K562 (cell line): ENCODE measurements at regions not wholly inside any gene's neighbourhood (a gene's known extent, or its start where the extent isn't known, plus 50 kb on each side); places are given as distances from the start of the nearest gene placed in this dataset.

Experiments used
- ATAC-seq: fragments of 200-7000 bp; cut with Tn5 transposase; 3 replicates; pipeline ENCODE4 v1.9.1; 2020; ENCODE audit warnings: moderate library complexity
- BruUV-seq: library from RNA; stranded (reverse); fragments of 400-500 nt; replicated peaks from 2 replicates; lab custom pipeline; 2021; lab: Mats Ljungman, UMichigan
- CTCF ChIA-PET: fragments of 300-600 bp; formaldehyde crosslinking; extraction: SDS; loops from one replicate; lab custom pipeline; 2021; ENCODE audit warnings: low intra/inter-chr PET ratio; lab: Yijun Ruan, JAX
- POLR2A ChIA-PET: fragments of 300-600, 350-650 bp; sonication (Branson Sonifier 250); formaldehyde crosslinking; extraction: SDS; loops from one replicate; lab custom pipeline; 2021; ENCODE audit warnings: antibody characterized with exemption, inconsistent platforms; lab: Yijun Ruan, JAX
- DNase-seq, 4 experiments: peaks; one replicate each; pipeline versions ENCODE4 v3.0.0 to v3.0.0-alpha.2; 2011 to 2018; ENCODE audit warnings: low spot score in 3 of 4, mixed read lengths in 3 of 4; ENCODE audit errors: extremely low read depth in 1 of 4
- FAIRE-seq: peaks from 2 replicates; lab custom pipeline; 2011; peaks lifted over from hg19 to GRCh38; lab: Jason Lieb, UNC
- H2AFZ ChIP-seq: 2 replicates; pipeline ENCODE4 v1.6.0; 2011; ENCODE audit warnings: low read depth, low read length, control low read depth, inconsistent platforms
- H3K27ac ChIP-seq: fragments of 200-600 bp; 3 replicates; pipeline ENCODE4 v1.8.0; 2011; ENCODE audit warnings: low read depth, mild to moderate bottlenecking, control low read depth, inconsistent platforms, low read length, moderate library complexity, mixed read lengths; ENCODE audit errors: extremely low read depth
- H3K27me3 ChIP-seq, 2 experiments: fragments of 300-600 bp in 1 of 2; 2 replicates in 1 of 2; 3 replicates in 1 of 2; pipeline versions ENCODE4 v1.6.0 to v1.8.0; 2011; ENCODE audit warnings: inconsistent platforms in 2 of 2, low read length in 2 of 2, mild to moderate bottlenecking in 1 of 2, mixed read lengths in 1 of 2, moderate library complexity in 1 of 2; ENCODE audit not compliant: control insufficient read depth in 2 of 2, insufficient read depth in 2 of 2
- H3K36me3 ChIP-seq: fragments of 300-600 bp; 3 replicates; pipeline ENCODE4 v1.8.0; 2011; ENCODE audit warnings: mild to moderate bottlenecking, low read length, inconsistent platforms; ENCODE audit not compliant: control insufficient read depth, insufficient read depth
- H3K4me1 ChIP-seq, 2 experiments: fragments of 200-600 bp in 1 of 2; replicated peaks in 1 of 2; 2 replicates in 1 of 2; 3 replicates in 1 of 2; pipeline versions ENCODE4 v1.5.1 to v1.8.0; 2011; ENCODE audit warnings: inconsistent platforms in 2 of 2, low read length in 2 of 2, mild to moderate bottlenecking in 1 of 2, mixed read lengths in 1 of 2, moderate library complexity in 1 of 2; ENCODE audit not compliant: control insufficient read depth in 2 of 2, insufficient read depth in 2 of 2
- H3K4me2 ChIP-seq: 2 replicates; pipeline ENCODE4 v1.6.1; 2011; ENCODE audit warnings: low read length, control low read depth, inconsistent platforms, mixed read lengths; ENCODE audit not compliant: insufficient read depth
- H3K4me3 ChIP-seq: fragments of 200-600 bp; sonication (generic), shearing (Covaris generic); 2 replicates; pipeline ENCODE4 v1.5.1; 2016; ENCODE audit warnings: control low read depth, inconsistent platforms
- H3K79me2 ChIP-seq: fragments of 200-600 bp; 3 replicates; pipeline ENCODE4 v1.8.0; 2011; ENCODE audit warnings: low read length, inconsistent platforms; ENCODE audit not compliant: control insufficient read depth, insufficient read depth
- H3K9ac ChIP-seq, 2 experiments: 2 replicates each; pipeline versions ENCODE4 v1.6.0 to v1.6.1; 2011; ENCODE audit warnings: low read depth in 2 of 2, low read length in 2 of 2, control low read depth in 1 of 2, inconsistent platforms in 1 of 2, mild to moderate bottlenecking in 1 of 2, mixed read lengths in 1 of 2; ENCODE audit not compliant: insufficient read depth in 1 of 2
- H3K9me1 ChIP-seq: one replicate; pipeline ENCODE4 v1.6.0; 2011; ENCODE audit warnings: inconsistent platforms, mild to moderate bottlenecking, low read length, moderate library complexity; ENCODE audit not compliant: control insufficient read depth, insufficient read depth
- H3K9me3 ChIP-seq: replicated peaks from 2 replicates; pipeline ENCODE4 v1.5.1; 2011; ENCODE audit warnings: low read depth, low read length, inconsistent platforms; ENCODE audit not compliant: control insufficient read depth, insufficient read depth
- H4K20me1 ChIP-seq: replicated peaks from 2 replicates; pipeline ENCODE4 v1.6.1; 2011; ENCODE audit warnings: low read length, inconsistent platforms, mixed read lengths; ENCODE audit not compliant: control insufficient read depth, insufficient read depth
- ARID3A ChIP-seq: IDR thresholded peaks from 2 replicates; pipeline ENCODE4 v1.6.1; 2012; ENCODE audit warnings: low read depth, low read length, improper control_type of control experiment, borderline replicate concordance
- CTCFL ChIP-seq: IDR thresholded peaks from 2 replicates; pipeline ENCODE4 v1.6.1; 2011; ENCODE audit warnings: borderline replicate concordance, low read depth, mild to moderate bottlenecking, moderate library complexity, low read length; ENCODE audit not compliant: insufficient read depth, poor library complexity, severe bottlenecking
- EWSR1 ChIP-seq: fragments of 450-650 bp; IDR thresholded peaks from 2 replicates; pipeline ENCODE4 v1.6.1; 2018; ENCODE audit warnings: borderline replicate concordance, mild to moderate bottlenecking, low read depth, moderate library complexity; ENCODE audit not compliant: partially characterized antibody
- FOXA3 ChIP-seq, 2 experiments: fragments of 450-650 bp in 1 of 2; sonication (generic) in 1 of 2; formaldehyde crosslinking; IDR thresholded peaks in 1 of 2; conservative IDR thresholded peaks in 1 of 2; 2 replicates each; pipeline versions ENCODE4 v1.4.0 to v1.8.0; 2020 to 2022; ENCODE audit warnings: mild to moderate bottlenecking in 2 of 2, missing genetic modification reagents in 1 of 2
- NONO ChIP-seq, 2 experiments: fragments of 200-400 bp in 1 of 2; fragments of 450-650 bp in 1 of 2; formaldehyde crosslinking in 1 of 2; IDR thresholded peaks; 2 replicates each; pipeline ENCODE4 v1.6.1; 2017; ENCODE audit warnings: low read depth in 2 of 2, mild to moderate bottlenecking in 2 of 2, moderate library complexity in 2 of 2, low read length in 1 of 2
- NRF1 ChIP-seq, 2 experiments: fragments of 450-650 bp; IDR thresholded peaks in 1 of 2; conservative IDR thresholded peaks in 1 of 2; 2 replicates each; pipeline ENCODE4 v1.6.1; 2014; ENCODE audit warnings: mild to moderate bottlenecking in 2 of 2
- RFX7 ChIP-seq: fragments of 250-450 bp; sonication (Bioruptor Pico); IDR thresholded peaks from 2 replicates; pipeline ENCODE4 v1.5.1; 2021; ENCODE audit warnings: mild to moderate bottlenecking
- SNIP1 ChIP-seq: fragments of 450-650 bp; IDR thresholded peaks from 2 replicates; pipeline ENCODE4 v1.7.1; 2017; ENCODE audit warnings: low read depth, mild to moderate bottlenecking
- THRAP3 ChIP-seq: fragments of 450-650 bp; IDR thresholded peaks from 2 replicates; pipeline ENCODE4 v1.6.1; 2016; ENCODE audit warnings: mild to moderate bottlenecking, inconsistent platforms, borderline replicate concordance
- TSC22D4 ChIP-seq: fragments of 450-650 bp; IDR thresholded peaks from 2 replicates; pipeline ENCODE4 v1.6.1; 2016; ENCODE audit warnings: missing genetic modification characterization, missing biosample characterization, control low read depth
- ZBTB2 ChIP-seq: fragments of 450-650 bp; IDR thresholded peaks from 2 replicates; pipeline ENCODE4 v1.6.1; 2016; ENCODE audit warnings: antibody characterized with exemption
- ZNF280B ChIP-seq: fragments of 250-450 bp; sonication (Bioruptor Pico); IDR thresholded peaks from 2 replicates; pipeline ENCODE4 v1.5.1; 2021; ENCODE audit warnings: mild to moderate bottlenecking
- ZNF695 ChIP-seq: fragments of 450-650 bp; formaldehyde crosslinking; IDR thresholded peaks from 2 replicates; pipeline ENCODE4 v1.4.0; 2020; ENCODE audit warnings: mild to moderate bottlenecking, moderate library complexity
- WGBS: fragments of 100-300 bp; shearing (Covaris generic); methylation state at CpG from one replicate; pipeline ENCODE4 v1.1.6; 2016; ENCODE audit warnings: low coverage, mixed read lengths; ENCODE audit not compliant: insufficient coverage; ENCODE audit errors: missing lambda C conversion rate; 5-methylcytosine and 5-hydroxymethylcytosine counted together
- in situ Hi-C: fragments of 300-500 bp; cut with MboI; formaldehyde crosslinking; loops from 4 replicates; pipeline ENCODE4 v1.15.0; 2018; ENCODE audit warnings: inconsistent platforms, mixed read lengths
- intact Hi-C: fragments of 100-400 bp; cut with micrococcal nuclease; formaldehyde crosslinking; loops from 2 replicates; pipeline ENCODE4 v1.14.2; 2022

- TF ChIP-seq FOXA3 (CRISPR knock-in tag; conservative IDR thresholded peaks at IDR 0.05 in 1 of 2, IDR thresholded peaks at IDR 0.05 in 1 of 2) (no peak), TSC22D4 (tag) (no peak), NONO (IDR thresholded peaks at IDR 0.05; ENCODE audit: low read depth in 2 of 2, low read length in 1 of 2) (no peak)
Observed at GRCh38 chr22:34972191-34972897, 93.6 kb upstream of the ISX start (continued).

- POLR2A ChIA-PET: interaction anchor here (0.7 kb wide), 1 partner anchor 55 kb away, joined by 4 read pairs; no protein-coding TSS in a partner anchor
- no peak for ATAC-seq
- TF ChIP-seq RFX7 (CRISPR knock-in tag): no peak
- TF ChIP-seq CTCFL: no peak
- TF ChIP-seq ZNF695: no peak
- no peak for TF ChIP-seq THRAP3
- TF ChIP-seq ARID3A: no peak
- no peak for TF ChIP-seq NRF1 (conservative IDR thresholded peaks at IDR 0.05 in 1 of 2, IDR thresholded peaks at IDR 0.05 in 1 of 2)
- TF ChIP-seq ZNF280B (CRISPR knock-in tag): no peak
- TF ChIP-seq ZBTB2: no peak
- no peak for TF ChIP-seq EWSR1
- no peak for TF ChIP-seq SNIP1
- no peak for TF ChIP-seq FOXA3 (CRISPR knock-in tag; conservative IDR thresholded peaks at IDR 0.05 in 1 of 2, IDR thresholded peaks at IDR 0.05 in 1 of 2)
Observed at GRCh38 chr22:34973016-34973415, 92.9 kb upstream of the ISX start.

More at GRCh38 chr22:34973016-34973415, 92.9 kb upstream of the ISX start:
- intact Hi-C loops: no loop called here
- Histone ChIP-seq H3K79me2 (no peaks in the 10 kb centered on the region), H3K36me3 (no peaks in the 10 kb centered on the region), H4K20me1 (no peaks in the 10 kb centered on the region), H3K27me3 (no peaks in the 10 kb centered on the region; a peak in 1 of 5 replicates), H3K9me1 (no peaks in the 10 kb centered on the region), H3K4me1 (no peaks in the 10 kb centered on the region), H3K4me2 (no peak overlapping the region), H3K9ac (no peak overlapping the region), H2AFZ (no peak overlapping the region), H3K27ac (no peak overlapping the region), H3K4me3 (no peak overlapping the region), H3K9me3 (no peaks in the 10 kb centered on the region)
- CTCF ChIA-PET: no interaction called here
- no peak for DNase-seq
- WGBS: 0% methylated on average over 1 of the region's 1 CpG
- no peak for FAIRE-seq
- no TSS peak for BruUV-seq
- in situ Hi-C loops: no loop called here
